ENCODE measurements at regions not wholly inside any gene's neighbourhood (a gene's known extent, or its start where the extent isn't known, plus 50 kb on each side); places are given as distances from the start of the nearest gene placed in this dataset.

GRCh38 chr2:19769513-19769912 is 132.3 kb downstream of the TTC32 start:
- TF ChIP-seq CTCF (conservative IDR thresholded peaks at IDR 0.05; ENCODE audit: low read depth, low read length) (peak; percentile 64), EZH2 (IDR thresholded peaks at IDR 0.05; ENCODE audit: low read length, unreplicated experiment) (no peak)

Measured in PC-3 (cell line).